ENCODE measurements at regions not wholly inside any gene's neighbourhood (a gene's known extent, or its start where the extent isn't known, plus 50 kb on each side); places are given as distances from the start of the nearest gene placed in this dataset.
"Not testable (repeated sequence)": the region's sequence is repeated elsewhere in the genome, so short reads cannot be mapped to it uniquely, and the experiment has no call there.

GRCh38 chr10:3282674-3283017 is 110.1 kb upstream of the PITRM1 start:
- DNase-seq = no peak

- DNase-seq = no peak
Measured at GRCh38 chr10:3281941-3282673, 109.5 kb upstream of the PITRM1 start.

GRCh38 chr10:3278771-3279170 is 106.2 kb upstream of the PITRM1 start:
- DNase-seq = no peak

- no peak for DNase-seq
Measured at GRCh38 chr10:3277566-3277965, 105.0 kb upstream of the PITRM1 start.

DNA sequence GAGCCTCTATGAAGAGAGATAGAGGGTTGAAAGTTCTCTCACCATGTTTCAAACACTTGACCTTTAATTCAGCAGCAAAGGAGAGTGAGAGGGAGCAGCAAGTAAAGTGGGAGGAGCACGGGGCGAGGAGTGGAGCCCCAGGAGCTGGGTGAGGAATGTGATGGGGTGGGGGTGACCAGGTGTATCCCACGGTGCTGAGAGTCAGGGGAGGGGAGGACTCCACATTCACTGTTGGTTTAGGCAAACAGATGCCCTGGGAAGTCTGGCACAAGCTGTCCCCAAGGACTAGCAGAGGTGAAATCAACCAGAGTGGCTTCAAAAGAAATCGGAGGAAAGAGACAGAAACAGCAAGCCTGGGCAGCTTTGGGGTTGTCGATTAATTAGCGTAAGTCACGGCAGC is 101.8 kb upstream of the PITRM1 start:
- DNase-seq = no peak

- DNase-seq = no peak
Measured at GRCh38 chr10:3273966-3274365, 101.4 kb upstream of the PITRM1 start.

GRCh38 chr10:3272300-3272699 is 99.7 kb upstream of the PITRM1 start:
- DNase-seq = no peak

- DNase-seq = no peak
Measured at GRCh38 chr10:3271354-3272115, 99.0 kb upstream of the PITRM1 start.

DNA sequence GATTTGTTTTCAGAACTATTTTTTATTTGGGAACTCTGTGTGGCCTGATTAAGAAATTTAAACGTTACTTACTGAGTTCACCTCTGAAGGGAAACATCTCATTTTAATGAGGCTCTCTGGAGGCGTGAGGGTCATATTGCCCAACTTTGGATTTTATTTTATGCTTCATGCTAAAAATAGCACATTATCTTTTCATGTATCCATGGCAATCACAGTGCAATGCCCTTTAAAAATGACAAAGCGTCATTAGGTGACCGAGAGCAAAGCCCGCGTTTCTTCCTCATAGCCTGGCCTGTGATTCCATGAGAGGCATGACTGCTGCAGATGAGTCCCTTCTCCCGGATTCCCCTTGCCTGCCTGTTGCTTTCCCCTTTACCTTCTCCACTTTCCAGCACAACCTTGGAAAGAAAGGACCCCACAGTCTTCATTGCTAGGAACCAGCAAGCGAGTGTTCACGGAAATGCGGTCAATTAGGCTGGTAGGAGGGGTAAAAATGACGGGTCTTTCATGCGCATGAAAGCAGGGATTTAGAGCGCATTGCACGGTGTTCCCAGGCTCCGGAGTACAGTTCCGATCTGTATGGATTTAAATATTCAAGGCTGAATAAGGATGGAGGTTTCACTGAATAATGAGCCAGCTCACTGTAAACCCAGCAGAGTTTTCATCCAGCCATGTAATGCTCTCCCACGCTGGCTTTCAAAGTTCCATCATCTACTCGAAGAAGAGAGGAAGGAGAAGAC is 98.2 kb upstream of the PITRM1 start:
- DNase-seq = no peak

GRCh38 chr10:3268025-3268424 is 95.4 kb upstream of the PITRM1 start:
- no peak for DNase-seq

GRCh38 chr10:3265088-3265487 is 92.5 kb upstream of the PITRM1 start:
- DNase-seq = no peak

GRCh38 chr10:3264161-3264761 is 91.7 kb upstream of the PITRM1 start:
- no peak for DNase-seq

- no peak for DNase-seq
Measured at GRCh38 chr10:3263747-3264146, 91.2 kb upstream of the PITRM1 start.

DNA sequence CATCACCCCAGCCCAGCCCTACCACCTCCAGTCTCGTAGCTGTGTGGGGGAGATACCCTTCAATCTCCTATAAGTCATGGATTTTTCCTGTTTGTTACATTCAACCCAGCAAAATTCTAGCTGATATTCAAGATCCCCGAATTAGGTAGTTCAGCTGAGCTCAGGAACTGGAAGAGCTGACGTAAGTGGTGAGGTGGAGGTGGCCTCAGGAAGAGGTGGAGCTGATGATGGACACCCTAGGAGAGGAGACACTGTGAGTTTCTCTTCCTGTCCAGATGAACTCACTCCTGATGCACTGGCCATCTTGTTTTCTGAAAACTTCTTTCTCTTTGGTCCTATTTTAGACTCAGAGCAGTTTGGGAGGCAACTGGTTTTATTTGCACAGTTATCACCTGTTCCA is 90.5 kb upstream of the PITRM1 start:
- DNase-seq = no peak

DNA sequence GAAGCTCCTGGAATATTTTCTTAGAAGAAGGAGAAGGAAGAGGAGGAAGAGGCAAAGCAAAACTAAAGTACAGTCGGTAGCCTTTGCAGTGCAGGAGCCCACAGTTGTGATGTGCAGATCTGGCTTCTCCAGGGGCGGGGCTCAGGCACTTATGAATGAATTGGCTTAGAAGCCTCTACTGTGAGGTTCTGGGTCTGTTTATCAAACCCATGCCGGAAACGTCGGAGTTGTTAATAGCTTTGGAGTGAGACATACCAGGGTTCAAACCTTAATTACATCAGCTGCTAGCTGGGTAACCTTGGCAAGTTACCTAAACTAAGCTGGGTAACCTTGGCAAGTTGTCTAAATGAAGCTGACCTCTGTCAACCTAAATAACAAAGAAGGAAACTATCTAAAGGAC is 89.3 kb upstream of the PITRM1 start:
- DNase-seq = no peak

DNA sequence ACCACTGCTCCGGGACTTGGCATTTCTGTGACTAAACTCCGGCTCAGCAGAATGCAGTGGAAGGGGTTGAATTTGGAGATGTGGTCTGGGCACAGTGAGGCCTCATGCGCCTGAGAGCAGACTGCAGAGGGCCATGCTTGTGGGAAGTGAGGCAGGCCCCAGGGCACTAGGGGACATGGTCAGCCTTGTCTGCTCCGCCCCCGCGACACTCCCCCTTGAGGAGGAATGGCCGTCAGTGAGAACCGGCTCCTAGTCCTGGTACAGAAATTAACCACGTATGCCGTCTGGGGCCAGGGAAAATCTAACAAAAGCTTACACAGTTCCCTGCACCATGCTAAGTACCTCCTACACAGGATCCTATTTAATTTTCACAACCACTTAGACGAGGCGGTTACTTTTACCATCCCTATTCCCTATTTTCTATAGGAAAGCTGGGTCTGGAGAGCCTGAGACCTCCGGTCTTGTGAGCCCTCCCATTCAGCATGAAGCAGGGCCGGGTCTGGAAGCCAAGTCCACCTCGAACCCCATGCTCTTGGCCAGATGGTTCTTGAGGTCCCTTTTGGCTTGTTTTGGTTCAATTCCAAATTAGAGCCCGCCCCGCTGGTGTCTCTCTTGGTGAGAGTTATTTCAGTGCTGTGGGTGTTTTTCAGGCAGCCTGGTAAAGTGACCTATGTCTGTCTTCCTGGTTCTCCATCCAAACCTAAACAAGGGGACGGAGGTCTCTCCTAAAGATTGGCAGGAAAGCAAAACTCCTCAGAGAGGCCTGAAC is 87.7 kb upstream of the PITRM1 start:
- no peak for DNase-seq

- no peak for DNase-seq
Measured at GRCh38 chr10:3259499-3259898, 86.9 kb upstream of the PITRM1 start.

DNA sequence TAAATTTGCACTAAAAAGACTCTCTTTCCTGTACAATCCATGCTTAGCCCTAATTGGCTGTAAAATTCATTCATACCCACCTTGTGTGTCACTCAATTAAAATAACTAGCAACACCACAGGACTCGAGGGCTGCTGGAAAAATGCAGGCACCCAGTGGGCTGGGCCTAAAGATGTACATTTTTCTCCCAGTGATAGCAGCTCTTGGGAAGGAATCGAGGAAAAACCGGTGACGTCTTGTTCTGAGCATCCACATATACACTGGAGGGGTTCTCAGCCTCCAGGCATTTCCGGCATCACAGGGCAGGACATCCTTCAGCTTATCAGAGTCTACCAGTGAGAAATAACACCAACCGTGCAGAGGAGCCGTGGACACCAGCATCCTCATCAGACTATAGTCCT is 85.8 kb upstream of the PITRM1 start:
- DNase-seq = no peak

DNA sequence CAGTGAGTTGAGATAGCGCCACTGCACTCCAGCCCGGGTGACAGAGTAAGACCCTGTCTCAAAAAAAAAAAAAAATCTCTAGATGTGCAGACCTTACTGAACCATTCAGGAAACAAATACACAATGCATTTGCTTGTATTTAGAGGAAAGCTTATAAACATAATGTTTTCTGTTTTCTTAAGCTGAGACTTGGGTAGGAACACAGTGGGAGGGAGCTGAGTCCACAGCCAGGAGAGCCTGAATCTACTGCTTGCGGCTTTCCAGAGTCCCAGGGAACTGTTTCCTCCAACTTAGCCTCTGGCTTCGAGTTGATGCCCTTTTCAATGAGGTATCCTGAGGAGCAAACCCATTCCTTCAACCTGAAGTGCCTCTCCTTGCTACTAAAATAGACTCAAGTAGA is 83.0 kb upstream of the PITRM1 start:
- no peak for DNase-seq

- no peak for DNase-seq
Measured at GRCh38 chr10:3255075-3255474, 82.5 kb upstream of the PITRM1 start.

GRCh38 chr10:3253974-3254373 is 81.4 kb upstream of the PITRM1 start:
- DNase-seq = not testable (repeated sequence)

GRCh38 chr10:3251172-3251571 is 78.6 kb upstream of the PITRM1 start:
- DNase-seq = no peak
